IPS-20b (cell line): ENCODE measurements at regions not wholly inside any gene's neighbourhood (a gene's known extent, or its start where the extent isn't known, plus 50 kb on each side); places are given as distances from the start of the nearest gene placed in this dataset.
"Not testable (repeated sequence)": the region's sequence is repeated elsewhere in the genome, so short reads cannot be mapped to it uniquely, and the experiment has no call there.

ENCODE experiments used
- H3K27ac ChIP-seq: one replicate; pipeline ENCODE4 v1.5.1; 2013; ENCODE audit warnings: low read length
- H3K27me3 ChIP-seq: 2 replicates; pipeline ENCODE4 v1.6.1; 2013; ENCODE audit warnings: mild to moderate bottlenecking, low read length, inconsistent platforms; ENCODE audit not compliant: insufficient read depth
- H3K36me3 ChIP-seq: 2 replicates; pipeline ENCODE4 v1.6.1; 2013; ENCODE audit warnings: low read depth, mild to moderate bottlenecking, inconsistent platforms, low read length, moderate library complexity; ENCODE audit not compliant: insufficient read depth
- H3K4me1 ChIP-seq: 2 replicates; pipeline ENCODE4 v1.6.1; 2013; ENCODE audit warnings: mild to moderate bottlenecking, control low read depth, inconsistent platforms, low read length, moderate library complexity; ENCODE audit not compliant: insufficient read depth
- H3K4me3 ChIP-seq: 2 replicates; pipeline ENCODE4 v1.5.1; 2013; ENCODE audit warnings: mild to moderate bottlenecking, low read length, inconsistent platforms
- H3K9ac ChIP-seq: 2 replicates; pipeline ENCODE4 v1.6.1; 2013; ENCODE audit warnings: low read depth, mild to moderate bottlenecking, inconsistent platforms, low read length, moderate library complexity
- H3K9me3 ChIP-seq: 2 replicates; pipeline ENCODE4 v1.6.1; 2013; ENCODE audit warnings: mild to moderate bottlenecking, low read depth, low read length, inconsistent platforms; ENCODE audit not compliant: insufficient read depth

DNA sequence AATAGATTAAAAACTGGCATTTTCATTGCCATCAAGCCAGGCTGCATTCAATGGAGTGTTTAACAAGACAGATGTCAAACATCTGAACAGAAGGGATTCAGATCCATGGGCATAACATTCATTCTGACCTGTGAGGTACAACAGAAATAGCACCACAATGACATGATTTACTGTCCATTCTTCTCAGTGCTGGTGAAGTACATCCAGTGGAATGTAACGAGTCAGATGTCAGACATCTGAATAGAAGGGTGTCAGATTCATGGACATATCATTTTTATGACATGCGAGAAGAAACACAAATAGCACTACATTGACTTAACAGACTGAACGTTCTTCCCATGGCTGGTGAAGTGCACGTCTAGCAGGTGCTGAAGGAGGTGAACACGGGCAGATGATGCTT, 186.4 kb downstream of the PPP4R3C start:
- Histone ChIP-seq H3K27ac (no peak overlapping the region), H3K4me1 (no peaks in the 10 kb centered on the region), H3K9ac (no peak overlapping the region), H3K4me3 (no peak overlapping the region), H3K27me3 (no peaks in the 10 kb centered on the region), H3K9me3 (no peaks in the 10 kb centered on the region), H3K36me3 (no peaks in the 10 kb centered on the region)

DNA sequence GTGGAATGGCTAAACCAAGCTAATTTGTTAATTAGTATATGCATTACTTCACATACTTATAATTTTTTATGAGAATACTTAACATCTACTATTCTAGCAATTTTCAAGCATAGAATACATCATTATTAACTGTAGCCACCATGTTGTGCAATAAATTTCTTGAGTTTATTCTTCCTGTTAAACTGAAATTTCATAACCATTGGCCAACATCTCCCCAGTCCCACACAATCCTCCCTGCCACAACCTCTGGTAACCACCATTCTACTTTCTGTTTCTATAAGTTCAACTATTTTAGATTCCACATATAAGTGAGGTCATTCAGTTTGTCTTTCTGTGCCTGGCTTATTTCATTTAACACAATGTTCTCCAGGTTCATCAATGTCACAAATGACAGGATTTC, 208.5 kb downstream of the PPP4R3C start:
- Histone ChIP-seq H3K27ac (no peak overlapping the region), H3K9me3 (no peaks in the 10 kb centered on the region), H3K36me3 (no peaks in the 10 kb centered on the region), H3K4me3 (no peak overlapping the region), H3K27me3 (no peaks in the 10 kb centered on the region), H3K4me1 (no peaks in the 10 kb centered on the region), H3K9ac (no peak overlapping the region)

DNA sequence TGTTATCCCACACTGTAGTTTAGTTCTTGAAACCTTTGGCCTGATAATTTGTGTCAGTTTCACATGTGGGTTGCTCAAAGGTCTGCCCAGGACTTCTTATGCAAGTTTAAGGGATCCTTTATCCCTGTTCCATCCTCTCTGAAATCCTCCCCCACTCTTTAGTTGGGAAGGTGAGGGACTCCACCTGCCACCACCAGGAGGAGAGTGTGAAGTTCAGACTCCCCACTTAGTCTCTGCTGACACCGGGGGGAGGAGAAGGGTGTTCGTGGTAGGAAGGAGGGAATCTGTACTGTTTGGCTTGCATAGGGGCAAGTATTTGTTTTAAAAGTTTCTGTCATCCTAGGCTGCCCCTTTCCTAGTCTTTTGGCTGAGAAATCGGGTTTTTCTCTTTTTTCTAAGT, 211.8 kb downstream of the PPP4R3C start:
- H3K36me3 ChIP-seq, result no peaks in the 10 kb centered on the region
- H3K27ac ChIP-seq, result no peak overlapping the region
- no peaks in the 10 kb centered on the region for H3K4me1 ChIP-seq
- no peaks in the 10 kb centered on the region for H3K9me3 ChIP-seq
- no peaks in the 10 kb centered on the region for H3K27me3 ChIP-seq
- H3K9ac ChIP-seq, result no peak overlapping the region
- H3K4me3 ChIP-seq, result no peak overlapping the region

DNA sequence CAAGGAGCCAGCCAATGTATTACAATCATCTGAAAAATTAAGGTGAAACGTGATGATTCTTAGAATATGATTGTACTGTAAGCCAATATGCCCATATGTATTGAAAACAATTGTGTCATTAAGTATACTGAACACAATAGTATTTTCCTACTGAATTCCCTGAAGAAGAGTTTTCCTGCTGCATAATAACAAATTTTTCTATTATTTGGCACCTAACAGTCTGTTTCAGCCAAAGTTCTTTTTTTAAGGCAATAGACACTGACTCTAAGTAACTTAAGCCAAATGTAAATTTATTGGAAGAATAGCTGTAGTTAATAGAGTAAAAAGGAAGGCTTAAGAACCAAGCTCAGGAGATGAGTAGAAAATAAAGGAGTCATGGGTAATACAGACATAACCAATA, 220.6 kb downstream of the PPP4R3C start:
- no peak overlapping the region for H3K9ac ChIP-seq
- H3K27me3 ChIP-seq, result no peaks in the 10 kb centered on the region
- no peak overlapping the region for H3K27ac ChIP-seq
- peaks cover 8% of the 10 kb centered on the region for H3K9me3 ChIP-seq
- H3K4me3 ChIP-seq, result no peak overlapping the region
- H3K4me1 ChIP-seq, result no peaks in the 10 kb centered on the region
- no peaks in the 10 kb centered on the region for H3K36me3 ChIP-seq

DNA sequence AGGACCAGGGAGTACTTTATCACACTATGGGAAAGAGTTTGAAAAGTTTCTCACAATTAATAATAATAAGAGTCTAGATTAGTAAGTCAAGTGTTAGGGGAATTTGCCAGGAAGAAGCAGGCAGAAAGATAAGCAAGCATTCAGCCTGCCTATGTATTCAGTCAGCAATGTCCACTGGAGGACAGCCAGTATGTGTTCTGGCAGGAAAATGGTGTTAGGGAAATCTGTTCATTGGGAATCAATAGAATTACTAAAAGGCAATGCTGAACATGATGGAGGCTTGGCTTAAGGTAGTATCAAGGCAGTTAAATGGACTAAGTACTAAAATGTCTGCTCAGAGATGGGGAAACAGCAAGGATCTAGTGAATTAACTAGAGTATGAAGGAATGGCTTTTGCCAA, 221.2 kb downstream of the PPP4R3C start:
- Histone ChIP-seq H3K27ac (no peak overlapping the region), H3K9ac (no peak overlapping the region), H3K27me3 (no peaks in the 10 kb centered on the region), H3K4me3 (no peak overlapping the region), H3K9me3 (peaks cover 8% of the 10 kb centered on the region), H3K4me1 (no peaks in the 10 kb centered on the region), H3K36me3 (no peaks in the 10 kb centered on the region)

DNA sequence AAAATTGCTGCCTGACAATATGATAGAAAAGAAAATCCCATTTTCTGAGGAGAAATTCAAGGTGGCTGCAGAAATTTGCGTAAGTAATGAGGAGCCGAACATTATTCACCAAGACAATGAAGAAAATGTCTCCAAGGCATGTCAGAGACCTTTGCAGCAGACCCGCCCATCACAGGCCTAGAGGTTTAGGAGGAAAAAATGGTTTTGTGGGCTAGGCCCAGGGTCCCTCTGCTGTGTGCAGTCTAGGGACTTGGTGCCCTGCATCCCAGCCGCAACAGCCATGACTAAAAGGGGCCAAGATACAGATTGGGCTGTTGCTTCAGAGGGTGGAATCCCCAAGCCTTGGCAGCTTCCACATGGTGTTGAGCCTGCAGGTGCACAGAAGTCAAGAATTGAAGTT, 223.1 kb downstream of the PPP4R3C start:
- not testable (repeated sequence) for H3K27me3 ChIP-seq, H3K4me3 ChIP-seq, H3K36me3 ChIP-seq, H3K9me3 ChIP-seq, H3K27ac ChIP-seq, H3K9ac ChIP-seq, H3K4me1 ChIP-seq

DNA sequence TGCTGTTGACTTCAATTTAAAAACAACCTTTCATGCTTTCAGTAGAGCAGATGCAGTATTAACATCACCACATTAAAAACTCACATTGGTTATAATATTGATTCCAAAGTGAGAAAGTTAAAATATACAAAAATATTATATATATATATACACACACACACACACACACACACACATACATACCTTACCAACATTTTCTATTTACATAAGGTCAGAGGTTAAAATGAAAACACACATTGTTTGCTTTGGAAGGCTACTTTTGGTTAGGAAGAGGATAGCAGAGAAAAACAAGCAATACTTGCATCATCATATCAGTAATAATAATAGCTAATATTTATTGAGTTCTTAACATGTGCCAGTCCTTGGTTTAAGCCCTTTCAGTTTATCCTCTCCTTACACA, 226.5 kb downstream of the PPP4R3C start:
- Histone ChIP-seq H3K4me3 (no peak overlapping the region), H3K9ac (no peak overlapping the region), H3K27ac (no peak overlapping the region), H3K36me3 (no peaks in the 10 kb centered on the region), H3K27me3 (no peaks in the 10 kb centered on the region), H3K4me1 (no peaks in the 10 kb centered on the region), H3K9me3 (peaks cover 8% of the 10 kb centered on the region)

DNA sequence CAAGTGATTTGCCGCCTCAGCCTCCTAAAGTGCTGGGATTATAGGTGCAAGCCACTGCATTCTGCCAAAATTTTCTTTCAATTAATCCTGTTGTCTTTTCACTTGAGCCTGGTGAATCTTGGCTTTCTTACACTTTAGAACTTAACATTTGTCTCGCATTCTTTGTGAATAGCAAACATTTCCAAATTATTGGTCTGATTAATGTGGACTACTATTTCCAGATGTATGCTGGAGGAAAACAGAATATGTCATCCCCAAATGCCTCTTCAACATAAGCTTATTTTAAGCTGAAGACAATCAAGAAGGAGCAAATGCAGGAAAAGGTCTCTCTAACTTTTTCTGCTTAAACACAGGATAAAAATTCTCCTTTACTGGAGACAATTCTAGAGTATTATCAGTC, 233.4 kb downstream of the PPP4R3C start:
- H3K4me3 ChIP-seq, result no peak overlapping the region
- no peaks in the 10 kb centered on the region for H3K9me3 ChIP-seq
- H3K36me3 ChIP-seq, result no peaks in the 10 kb centered on the region
- no peak overlapping the region for H3K27ac ChIP-seq
- no peaks in the 10 kb centered on the region for H3K4me1 ChIP-seq
- no peaks in the 10 kb centered on the region for H3K27me3 ChIP-seq
- no peak overlapping the region for H3K9ac ChIP-seq

DNA sequence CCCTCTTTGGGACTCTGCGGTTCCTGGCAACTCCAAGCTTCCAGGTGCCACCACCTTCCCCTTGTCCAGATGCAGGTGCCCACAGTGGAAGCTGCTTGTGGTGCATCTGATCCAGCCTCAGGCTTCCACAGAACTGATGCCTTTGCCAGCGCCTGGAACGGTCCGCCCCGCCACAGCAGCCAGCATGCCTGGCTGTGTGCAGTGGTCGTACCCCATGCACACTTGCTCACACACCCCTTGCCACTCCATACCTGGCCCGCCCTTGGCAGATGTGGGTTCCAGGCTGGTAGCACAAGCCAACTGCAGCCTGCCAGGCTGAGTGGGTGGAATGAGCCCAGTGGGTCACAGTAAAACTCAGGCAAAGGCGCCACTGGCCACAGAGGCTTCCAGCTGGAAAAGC, 240.5 kb downstream of the PPP4R3C start:
- Histone ChIP-seq H3K9me3 (no peaks in the 10 kb centered on the region), H3K9ac (no peak overlapping the region), H3K4me3 (no peak overlapping the region), H3K36me3 (no peaks in the 10 kb centered on the region), H3K27ac (no peak overlapping the region), H3K4me1 (no peaks in the 10 kb centered on the region), H3K27me3 (no peaks in the 10 kb centered on the region)

DNA sequence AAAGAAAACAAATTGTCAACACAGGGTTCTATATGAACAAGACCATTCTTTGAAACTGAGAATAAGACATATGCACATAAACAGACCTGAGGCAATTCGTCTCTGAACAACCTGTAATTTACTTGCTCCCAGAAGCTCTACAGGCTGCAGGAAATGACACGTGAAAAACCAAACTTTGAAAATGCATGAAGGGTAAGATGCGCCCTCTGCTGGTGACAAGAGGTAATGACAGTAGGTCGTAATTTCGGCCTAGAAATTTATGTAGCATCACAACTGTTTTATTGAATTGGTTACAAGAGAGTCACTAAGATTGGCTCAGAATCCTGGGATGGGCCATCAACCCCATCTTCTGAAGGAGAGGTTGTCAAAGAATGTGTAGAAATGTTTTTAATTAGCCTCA, 276.5 kb downstream of the PPP4R3C start:
- Histone ChIP-seq H3K4me3 (no peak overlapping the region), H3K9me3 (no peaks in the 10 kb centered on the region), H3K9ac (no peak overlapping the region), H3K27me3 (no peaks in the 10 kb centered on the region), H3K27ac (no peak overlapping the region), H3K4me1 (no peaks in the 10 kb centered on the region), H3K36me3 (no peaks in the 10 kb centered on the region)

DNA sequence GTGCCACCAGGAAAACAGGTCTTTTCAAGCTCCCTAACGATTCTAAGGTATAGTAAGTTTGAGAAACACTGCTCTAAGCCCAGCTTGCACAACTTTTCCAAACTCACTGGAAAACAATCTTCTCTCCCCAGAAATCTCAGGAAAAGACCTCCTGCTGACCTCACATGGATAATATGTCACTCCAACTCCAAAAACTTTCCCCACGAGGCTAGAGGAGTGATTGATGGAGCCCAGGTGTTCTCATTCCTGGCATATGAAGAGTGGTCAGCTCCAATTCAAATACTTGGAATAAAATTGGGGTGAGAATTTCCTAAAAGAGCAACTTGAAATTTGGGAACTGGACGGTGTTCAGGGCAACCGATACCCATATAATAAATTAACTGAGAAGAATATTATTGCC, 299.9 kb downstream of the PPP4R3C start:
- H3K4me1 ChIP-seq, result no peaks in the 10 kb centered on the region
- H3K27me3 ChIP-seq, result no peaks in the 10 kb centered on the region
- H3K36me3 ChIP-seq, result no peaks in the 10 kb centered on the region
- H3K4me3 ChIP-seq, result no peak overlapping the region
- H3K9ac ChIP-seq, result no peak overlapping the region
- no peaks in the 10 kb centered on the region for H3K9me3 ChIP-seq
- H3K27ac ChIP-seq, result no peak overlapping the region

DNA sequence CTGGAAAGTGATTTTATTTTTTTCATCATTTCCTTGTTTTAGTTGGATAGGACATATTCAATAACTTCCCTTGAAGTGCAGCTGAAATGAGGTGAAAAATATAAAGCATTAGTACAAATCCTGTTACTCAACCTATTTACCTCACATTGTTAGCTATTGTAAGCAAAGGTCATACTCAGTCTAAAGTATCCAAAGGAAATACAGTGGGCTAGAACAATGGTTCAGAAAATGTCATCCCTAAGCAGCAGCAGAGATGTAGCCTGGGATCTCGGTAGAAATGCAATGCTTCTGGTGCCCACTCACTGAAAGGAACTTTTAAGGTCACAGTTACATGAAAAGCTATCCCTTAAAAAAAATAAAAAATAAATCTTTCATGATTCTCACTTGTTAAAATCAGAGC, 300.6 kb downstream of the PPP4R3C start:
- Histone ChIP-seq H3K27me3 (no peaks in the 10 kb centered on the region), H3K36me3 (no peaks in the 10 kb centered on the region), H3K27ac (no peak overlapping the region), H3K9ac (no peak overlapping the region), H3K4me3 (no peak overlapping the region), H3K9me3 (no peaks in the 10 kb centered on the region), H3K4me1 (no peaks in the 10 kb centered on the region)

DNA sequence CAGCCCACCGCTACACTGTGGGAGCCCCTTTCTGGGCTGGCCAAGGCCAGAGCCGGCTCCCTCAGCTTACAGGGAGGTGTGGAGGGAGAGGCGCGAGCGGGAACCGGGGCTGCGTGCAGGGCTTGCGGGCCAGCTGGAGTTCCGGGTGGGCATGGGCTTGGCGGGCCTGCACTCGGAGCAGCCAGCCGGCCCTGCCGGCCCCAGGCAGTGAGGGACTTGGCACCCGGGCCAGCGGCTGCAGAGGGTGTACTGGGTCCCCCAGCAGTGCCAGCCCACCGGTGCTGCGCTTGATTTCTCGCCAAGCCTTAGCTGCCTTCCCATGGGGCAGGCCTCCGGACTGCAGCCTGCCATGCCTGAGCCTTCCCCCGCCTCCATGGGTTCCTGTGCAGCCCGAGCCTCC, 306.2 kb downstream of the PPP4R3C start:
- not testable (repeated sequence) for H3K9ac ChIP-seq, H3K4me1 ChIP-seq, H3K27ac ChIP-seq, H3K4me3 ChIP-seq, H3K9me3 ChIP-seq, H3K27me3 ChIP-seq, H3K36me3 ChIP-seq
